Activated CD8-positive, alpha-beta T cell treated with anti-CD3 and anti-CD28 coated beads for 36 hours (primary cell): ENCODE measurements at regions not wholly inside any gene's neighbourhood (a gene's known extent, or its start where the extent isn't known, plus 50 kb on each side); places are given as distances from the start of the nearest gene placed in this dataset.
"Not testable (repeated sequence)": the region's sequence is repeated elsewhere in the genome, so short reads cannot be mapped to it uniquely, and the experiment has no call there.

ENCODE experiments used
- ATAC-seq: fragments of 200-7000 bp; cut with Tn5 transposase; one replicate; pipeline ENCODE4 v1.10.0; 2021; ENCODE audit warnings: mild to moderate bottlenecking, moderate library complexity
- CTCF ChIA-PET: fragments of 350-600 bp; sonication (Branson Sonifier 250); formaldehyde crosslinking; loops from one replicate; lab custom pipeline; 2021; ENCODE audit warnings: antibody characterized with exemption; lab: Charles Lee
- POLR2A ChIA-PET: fragments of 350-600 bp; sonication (Branson Sonifier 250); formaldehyde crosslinking; loops from one replicate; lab custom pipeline; 2021; ENCODE audit warnings: antibody characterized with exemption; lab: Charles Lee
- DNase-seq: peaks from one replicate; pipeline ENCODE4 v3.0.0-alpha.2; 2020
- H3K27ac Mint-ChIP-seq: one replicate; pipeline ENCODE4 v1.8.0; 2021; ENCODE audit warnings: mild to moderate bottlenecking, mixed read lengths
- H3K27me3 Mint-ChIP-seq: one replicate; pipeline ENCODE4 v1.8.0; 2021; ENCODE audit warnings: mixed read lengths
- H3K36me3 Mint-ChIP-seq: one replicate; pipeline ENCODE4 v1.8.0; 2021; ENCODE audit warnings: low read depth, mixed read lengths
- H3K4me1 Mint-ChIP-seq: one replicate; pipeline ENCODE4 v1.8.0; 2021; ENCODE audit warnings: low read depth, mixed read lengths
- H3K4me3 Mint-ChIP-seq: one replicate; pipeline ENCODE4 v1.8.0; 2021; ENCODE audit warnings: mild to moderate bottlenecking, moderate library complexity, mixed read lengths
- H3K9me3 Mint-ChIP-seq: one replicate; pipeline ENCODE4 v1.8.0; 2021; ENCODE audit warnings: mixed read lengths
- intact Hi-C: fragments of 100-400 bp; cut with micrococcal nuclease; formaldehyde crosslinking; loops from one replicate; pipeline ENCODE4 v1.10.0; 2022
- TF ChIP-seq, protein P1 (sequence below): fragments of 200-600 bp; IDR thresholded peaks from one replicate; pipeline ENCODE4 v1.8.0; 2022; ENCODE audit warnings: antibody characterized with exemption, mild to moderate bottlenecking

DNA sequence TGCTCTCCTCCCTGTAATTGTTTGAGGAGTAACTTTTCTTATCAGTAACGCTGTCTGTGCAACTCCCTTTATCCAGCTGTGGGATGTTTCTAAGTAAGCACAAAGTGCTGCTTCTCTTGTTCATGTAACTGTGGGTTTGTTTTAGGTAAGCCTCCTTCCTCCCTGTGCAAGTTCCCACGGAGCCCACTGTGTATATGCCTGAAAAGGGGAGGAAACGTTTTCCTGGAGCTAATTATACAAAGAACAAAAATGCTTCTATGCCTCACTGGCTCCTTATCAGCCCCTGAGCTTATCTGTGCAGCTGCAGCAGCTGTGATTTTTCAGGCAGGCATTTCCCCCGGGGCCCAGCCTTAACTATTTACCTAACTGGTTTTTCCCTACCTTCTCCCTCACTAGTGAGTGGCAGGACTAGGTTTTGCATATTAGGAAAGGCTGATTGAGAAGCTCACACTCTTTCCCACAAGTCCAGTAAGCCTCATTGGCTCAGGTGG is 593.4 kb upstream of the GHITM start:
- H3K27ac Mint-ChIP-seq: no peak overlapping the region
- no peak overlapping the region for H3K4me3 Mint-ChIP-seq
- no peak for DNase-seq
- H3K36me3 Mint-ChIP-seq: no peaks in the 10 kb centered on the region
- intact Hi-C loops: no loop called here
- no peak for ATAC-seq
- H3K27me3 Mint-ChIP-seq: no peaks in the 10 kb centered on the region
- ChIA-PET POLR2A (no interaction called here), CTCF (no interaction called here)
- H3K4me1 Mint-ChIP-seq: no peaks in the 10 kb centered on the region
- TF ChIP-seq, protein P1, sequence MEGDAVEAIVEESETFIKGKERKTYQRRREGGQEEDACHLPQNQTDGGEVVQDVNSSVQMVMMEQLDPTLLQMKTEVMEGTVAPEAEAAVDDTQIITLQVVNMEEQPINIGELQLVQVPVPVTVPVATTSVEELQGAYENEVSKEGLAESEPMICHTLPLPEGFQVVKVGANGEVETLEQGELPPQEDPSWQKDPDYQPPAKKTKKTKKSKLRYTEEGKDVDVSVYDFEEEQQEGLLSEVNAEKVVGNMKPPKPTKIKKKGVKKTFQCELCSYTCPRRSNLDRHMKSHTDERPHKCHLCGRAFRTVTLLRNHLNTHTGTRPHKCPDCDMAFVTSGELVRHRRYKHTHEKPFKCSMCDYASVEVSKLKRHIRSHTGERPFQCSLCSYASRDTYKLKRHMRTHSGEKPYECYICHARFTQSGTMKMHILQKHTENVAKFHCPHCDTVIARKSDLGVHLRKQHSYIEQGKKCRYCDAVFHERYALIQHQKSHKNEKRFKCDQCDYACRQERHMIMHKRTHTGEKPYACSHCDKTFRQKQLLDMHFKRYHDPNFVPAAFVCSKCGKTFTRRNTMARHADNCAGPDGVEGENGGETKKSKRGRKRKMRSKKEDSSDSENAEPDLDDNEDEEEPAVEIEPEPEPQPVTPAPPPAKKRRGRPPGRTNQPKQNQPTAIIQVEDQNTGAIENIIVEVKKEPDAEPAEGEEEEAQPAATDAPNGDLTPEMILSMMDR: no peak
- peaks cover 2% of the 10 kb centered on the region for H3K9me3 Mint-ChIP-seq

DNA sequence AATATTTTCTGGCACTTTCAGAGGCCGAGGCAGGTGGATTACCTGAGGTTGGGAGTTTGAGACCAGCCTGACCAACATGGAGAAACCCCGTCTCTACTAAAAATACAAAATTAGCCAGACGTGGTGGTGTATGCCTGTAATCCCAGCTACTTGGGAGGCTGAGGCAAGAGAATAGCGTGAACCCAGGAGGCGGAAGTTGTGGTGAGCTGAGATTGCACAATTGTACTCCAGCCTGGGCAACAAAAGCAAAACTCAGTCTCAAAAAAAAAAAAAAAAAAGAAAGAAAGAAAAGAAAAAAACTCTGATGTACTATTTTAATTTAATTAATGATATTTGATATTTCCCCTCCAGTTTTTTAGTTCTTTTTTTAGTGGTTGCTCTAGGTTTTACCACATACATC is 588.1 kb upstream of the GHITM start:
- intact Hi-C loops, H3K4me1 Mint-ChIP-seq, H3K4me3 Mint-ChIP-seq, DNase-seq, CTCF ChIA-PET, H3K36me3 Mint-ChIP-seq, H3K27ac Mint-ChIP-seq, H3K9me3 Mint-ChIP-seq, ATAC-seq, H3K27me3 Mint-ChIP-seq, POLR2A ChIA-PET: not testable (repeated sequence)

DNA sequence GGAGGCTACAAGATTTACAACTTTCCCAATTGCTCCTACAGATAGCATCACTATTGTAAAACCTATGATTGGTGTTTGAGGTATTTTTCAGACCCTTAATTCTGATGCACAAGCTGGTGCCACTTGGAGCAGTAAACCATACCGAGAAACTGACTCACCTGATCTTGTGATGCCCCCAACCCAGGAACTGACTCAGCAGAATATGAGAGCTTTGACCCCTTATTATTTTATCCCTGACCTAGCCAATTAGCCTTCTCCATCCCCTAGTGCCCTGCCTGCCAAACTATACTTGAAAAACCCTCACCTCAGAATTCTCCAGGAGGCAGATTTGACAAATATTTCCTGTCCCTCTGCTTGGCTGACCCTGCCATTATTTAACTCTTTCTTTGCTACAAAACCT is 585.9 kb upstream of the GHITM start:
- TF ChIP-seq, protein P1: no peak
- Mint-ChIP-seq H3K4me3 (no peak overlapping the region), H3K9me3 (no peaks in the 10 kb centered on the region), H3K27me3 (no peaks in the 10 kb centered on the region), H3K4me1 (no peaks in the 10 kb centered on the region), H3K36me3 (no peaks in the 10 kb centered on the region), H3K27ac (no peak overlapping the region)
- DNase-seq (no peak), ATAC-seq (no peak)
- ChIA-PET POLR2A (no interaction called here), CTCF (interaction anchor here (1.2 kb wide), 1 partner anchor 9 kb away, joined by 3 read pairs; no protein-coding TSS in a partner anchor)
- intact Hi-C loops: no loop called here

DNA sequence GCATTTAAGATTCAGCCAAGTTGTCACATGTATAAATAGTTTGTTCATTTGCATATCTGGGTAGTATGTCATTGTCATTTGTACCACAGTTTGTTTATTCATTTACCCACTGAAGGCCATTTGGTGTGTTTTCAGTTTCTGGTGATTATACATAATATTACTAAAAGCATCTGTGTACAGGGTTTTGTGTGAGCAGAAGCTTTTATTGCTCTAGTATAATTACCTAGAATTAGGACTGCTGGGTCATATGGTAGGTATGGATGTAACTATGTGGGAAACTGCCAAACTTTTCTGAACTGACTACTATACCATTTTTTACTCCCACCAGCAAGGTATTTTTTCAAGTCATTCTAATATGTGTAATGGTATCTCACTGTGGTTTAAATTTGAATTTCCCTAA is 584.0 kb upstream of the GHITM start:
- ChIA-PET CTCF (no interaction called here), POLR2A (no interaction called here)
- no peak for ATAC-seq
- intact Hi-C loops: no loop called here
- no peak overlapping the region for H3K27ac Mint-ChIP-seq
- DNase-seq: no peak
- TF ChIP-seq, protein P1: no peak
- H3K36me3 Mint-ChIP-seq: no peaks in the 10 kb centered on the region
- H3K4me1 Mint-ChIP-seq: no peaks in the 10 kb centered on the region
- no peaks in the 10 kb centered on the region for H3K27me3 Mint-ChIP-seq
- H3K9me3 Mint-ChIP-seq: no peaks in the 10 kb centered on the region
- H3K4me3 Mint-ChIP-seq: no peak overlapping the region

DNA sequence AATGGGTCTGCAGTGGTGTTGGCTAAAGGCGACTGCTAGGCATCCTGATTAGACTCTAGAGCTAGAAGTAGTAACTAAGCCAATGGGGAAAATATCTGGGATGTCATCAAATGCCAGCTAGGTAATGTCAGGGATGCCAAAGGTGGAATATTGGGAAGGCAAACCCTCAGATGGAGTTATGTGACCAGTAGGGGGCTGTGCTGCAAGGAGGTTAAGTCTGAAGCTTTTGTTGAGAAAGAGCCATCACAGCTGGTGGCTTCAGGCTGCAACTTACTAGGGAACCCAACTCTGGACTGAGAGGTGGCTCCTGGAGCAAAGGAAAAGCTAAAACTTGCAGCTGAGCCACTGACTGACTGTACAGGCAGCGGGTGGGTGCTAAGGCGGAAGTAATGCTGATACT is 576.9 kb upstream of the GHITM start:
- TF ChIP-seq, protein P1: no peak
- intact Hi-C loops: no loop called here
- ChIA-PET CTCF (no interaction called here), POLR2A (no interaction called here)
- no peaks in the 10 kb centered on the region for H3K27me3 Mint-ChIP-seq
- H3K36me3 Mint-ChIP-seq: no peaks in the 10 kb centered on the region
- H3K9me3 Mint-ChIP-seq: no peaks in the 10 kb centered on the region
- no peak overlapping the region for H3K4me3 Mint-ChIP-seq
- DNase-seq (no peak), ATAC-seq (no peak)
- H3K4me1 Mint-ChIP-seq: no peaks in the 10 kb centered on the region
- no peak overlapping the region for H3K27ac Mint-ChIP-seq
